ENCODE measurements at regions not wholly inside any gene's neighbourhood (a gene's known extent, or its start where the extent isn't known, plus 50 kb on each side); places are given as distances from the start of the nearest gene placed in this dataset.
"Not testable (repeated sequence)": the region's sequence is repeated elsewhere in the genome, so short reads cannot be mapped to it uniquely, and the experiment has no call there.

DNA sequence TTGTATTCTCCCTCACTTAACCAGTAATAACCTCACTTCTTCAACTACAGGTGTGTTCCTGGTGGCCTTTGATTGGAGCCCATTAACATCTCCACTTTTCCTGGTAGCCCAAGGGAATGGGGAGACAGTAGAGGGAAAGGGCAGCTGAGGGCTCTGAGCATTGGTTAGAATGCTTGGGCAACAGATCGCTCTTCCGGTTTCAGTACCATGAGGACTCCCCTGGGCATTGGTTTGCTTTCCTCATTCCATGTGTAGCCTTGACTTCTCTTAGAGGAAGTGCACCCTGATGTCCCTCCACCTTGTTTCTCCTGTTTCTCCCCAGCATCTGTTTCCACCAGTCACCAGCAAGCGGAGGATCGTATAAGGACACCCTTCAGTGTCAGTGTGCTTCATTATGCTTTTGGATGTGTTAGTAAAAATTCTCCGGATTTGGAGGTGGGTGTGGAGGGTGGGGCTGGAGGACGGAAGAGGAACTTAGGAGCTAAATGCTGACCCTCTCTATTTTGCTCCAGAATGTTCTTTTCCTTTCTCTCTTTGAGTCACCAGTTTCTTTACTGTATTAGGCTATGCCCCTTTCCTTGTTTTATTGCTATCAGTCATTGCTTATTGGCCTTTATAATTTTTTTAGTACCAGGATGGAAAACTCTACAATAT is 50.6 kb upstream of the ZNG1B start:
- not testable (repeated sequence) for H3K27ac ChIP-seq, ATAC-seq
- intact Hi-C loops (cut with DNase I; ENCODE audit: low total_unique reads): loop anchor here (5.0 kb wide), 1 partner anchor 250 kb away; no protein-coding TSS in a partner anchor

DNA sequence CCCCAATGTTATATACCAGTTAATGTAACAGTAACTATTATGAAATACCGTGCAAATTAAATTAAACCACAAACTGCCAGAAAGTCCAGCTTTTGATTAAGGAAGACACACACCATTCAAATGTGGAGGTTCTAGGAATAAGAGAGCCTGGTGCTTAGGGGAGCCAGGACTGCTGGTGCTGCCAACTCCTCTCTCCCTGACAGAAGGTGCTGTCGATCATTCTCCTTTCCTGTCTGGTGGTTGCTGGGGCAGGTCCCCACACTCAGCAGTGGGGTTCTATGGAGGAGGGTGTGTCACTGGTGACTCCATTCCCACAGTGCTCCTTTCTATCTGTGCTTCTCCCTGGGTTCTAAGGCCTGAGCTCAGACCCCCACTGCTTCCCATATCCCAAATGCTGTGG is 57.9 kb upstream of the ZNG1B start:
- H3K36me3 ChIP-seq; H3K27me3 ChIP-seq; H3K4me1 ChIP-seq; H3K4me3 ChIP-seq; ATAC-seq; H3K27ac ChIP-seq; intact Hi-C loops (cut with DNase I; ENCODE audit: low total_unique reads); H3K9me3 ChIP-seq; DNase-seq: not testable (repeated sequence)
- in situ Hi-C loops (cut with MboI; ENCODE audit: low sequenced_read_pairs in 4 of 4): loop anchor here in 2 of 4 donors (5.0 to 10.0 kb wide), 2 partner anchors 125 to 242 kb away; no protein-coding TSS in a partner anchor

More for the DNA sequence above, 50.6 kb upstream of the ZNG1B start:
- DNase-seq; H3K4me1 ChIP-seq; in situ Hi-C loops (cut with MboI; ENCODE audit: low sequenced_read_pairs in 4 of 4); H3K36me3 ChIP-seq; H3K27me3 ChIP-seq; H3K4me3 ChIP-seq; H3K9me3 ChIP-seq: not testable (repeated sequence)

DNA sequence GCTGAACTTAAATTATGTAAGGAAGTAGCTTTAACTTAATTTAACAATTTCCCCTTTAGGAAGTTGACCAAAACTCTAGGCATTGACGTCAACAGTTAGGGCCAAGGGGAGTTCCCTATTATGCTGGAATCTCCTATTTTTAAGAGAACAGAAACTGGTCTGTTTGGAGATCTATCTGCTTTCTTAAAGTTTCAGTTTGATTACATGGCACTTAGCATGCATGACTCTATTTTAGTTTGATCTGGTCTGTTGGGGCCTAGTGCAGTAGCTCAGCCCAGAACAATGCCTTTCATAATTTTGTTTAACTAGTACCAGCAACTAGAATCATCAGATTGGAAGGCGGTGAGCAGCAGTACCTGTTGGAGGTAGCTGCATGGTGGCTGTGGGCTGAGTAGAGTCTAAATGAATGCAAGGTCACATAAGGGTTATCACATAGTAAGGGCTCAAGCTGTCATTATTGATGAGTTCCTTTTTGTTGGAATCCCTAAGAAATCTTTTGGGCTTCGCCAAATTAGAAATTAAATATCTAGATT is 60.5 kb upstream of the ZNG1B start:
- Histone ChIP-seq H3K27ac (no peak overlapping the region), H3K4me1 (no peaks in the 10 kb centered on the region), H3K9me3 (no peaks in the 10 kb centered on the region), H3K4me3 (no peak overlapping the region), H3K36me3 (no peaks in the 10 kb centered on the region), H3K27me3 (no peaks in the 10 kb centered on the region)
- intact Hi-C loops (cut with DNase I; ENCODE audit: low total_unique reads): no loop called here
- in situ Hi-C loops (cut with MboI; ENCODE audit: low sequenced_read_pairs in 4 of 4): loop anchor here in 2 of 4 donors (5.0 to 10.0 kb wide), 2 partner anchors 122 to 240 kb away; no protein-coding TSS in a partner anchor
- ATAC-seq (no peak), DNase-seq (no peak)
- TF ChIP-seq, protein P1, sequence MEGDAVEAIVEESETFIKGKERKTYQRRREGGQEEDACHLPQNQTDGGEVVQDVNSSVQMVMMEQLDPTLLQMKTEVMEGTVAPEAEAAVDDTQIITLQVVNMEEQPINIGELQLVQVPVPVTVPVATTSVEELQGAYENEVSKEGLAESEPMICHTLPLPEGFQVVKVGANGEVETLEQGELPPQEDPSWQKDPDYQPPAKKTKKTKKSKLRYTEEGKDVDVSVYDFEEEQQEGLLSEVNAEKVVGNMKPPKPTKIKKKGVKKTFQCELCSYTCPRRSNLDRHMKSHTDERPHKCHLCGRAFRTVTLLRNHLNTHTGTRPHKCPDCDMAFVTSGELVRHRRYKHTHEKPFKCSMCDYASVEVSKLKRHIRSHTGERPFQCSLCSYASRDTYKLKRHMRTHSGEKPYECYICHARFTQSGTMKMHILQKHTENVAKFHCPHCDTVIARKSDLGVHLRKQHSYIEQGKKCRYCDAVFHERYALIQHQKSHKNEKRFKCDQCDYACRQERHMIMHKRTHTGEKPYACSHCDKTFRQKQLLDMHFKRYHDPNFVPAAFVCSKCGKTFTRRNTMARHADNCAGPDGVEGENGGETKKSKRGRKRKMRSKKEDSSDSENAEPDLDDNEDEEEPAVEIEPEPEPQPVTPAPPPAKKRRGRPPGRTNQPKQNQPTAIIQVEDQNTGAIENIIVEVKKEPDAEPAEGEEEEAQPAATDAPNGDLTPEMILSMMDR (IDR thresholded peaks at IDR 0.05 in 4 of 5, conservative IDR thresholded peaks at IDR 0.05 in 1 of 5): no peak
- TF ChIP-seq POLR2A (IDR thresholded peaks at IDR 0.05): no peak

DNA sequence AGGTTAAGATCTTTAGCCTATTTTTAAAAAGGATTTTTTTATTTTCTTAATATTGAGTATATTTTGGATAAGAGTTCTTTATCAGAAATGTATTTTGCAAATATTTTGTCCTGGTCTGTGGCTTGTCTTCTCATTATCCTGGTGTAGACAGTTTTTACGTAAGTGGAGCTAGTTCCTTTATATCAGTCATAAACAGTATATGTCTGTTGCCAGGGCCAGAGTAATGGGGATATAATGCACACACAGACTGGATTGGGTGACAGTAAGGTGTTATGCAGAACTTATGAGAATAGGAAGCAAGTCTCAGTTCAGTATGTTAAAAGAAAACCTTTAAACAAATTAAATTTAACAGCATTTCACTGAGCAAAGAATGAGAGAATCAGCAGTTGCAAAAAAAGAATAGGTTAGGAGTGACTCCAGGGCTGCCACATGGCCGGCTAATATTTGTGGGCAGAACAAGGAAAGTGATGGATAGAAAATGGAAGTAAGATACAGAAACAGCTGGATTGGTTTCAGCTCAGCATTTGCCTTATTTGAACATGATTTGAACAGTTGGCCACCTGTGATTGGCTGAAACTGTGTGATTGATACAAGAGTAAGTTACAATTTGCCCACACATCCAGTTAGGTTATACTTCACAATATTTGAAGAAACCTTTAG is 61.1 kb upstream of the ZNG1B start:
- no peak for TF ChIP-seq POLR2A (IDR thresholded peaks at IDR 0.05)
- TF ChIP-seq, protein P1 (IDR thresholded peaks at IDR 0.05 in 4 of 5, conservative IDR thresholded peaks at IDR 0.05 in 1 of 5): no peak
- no peaks in the 10 kb centered on the region for H3K36me3 ChIP-seq
- in situ Hi-C loops (cut with MboI; ENCODE audit: low sequenced_read_pairs in 4 of 4) (loop anchor here in 2 of 4 donors (5.0 to 10.0 kb wide), 2 partner anchors 122 to 239 kb away; no protein-coding TSS in a partner anchor), intact Hi-C loops (cut with DNase I; ENCODE audit: low total_unique reads) (no loop called here)
- H3K27ac ChIP-seq: no peak overlapping the region
- DNase-seq: no peak
- H3K9me3 ChIP-seq: no peaks in the 10 kb centered on the region
- no peaks in the 10 kb centered on the region for H3K27me3 ChIP-seq
- H3K4me3 ChIP-seq: no peak overlapping the region
- ATAC-seq: no peak
- no peaks in the 10 kb centered on the region for H3K4me1 ChIP-seq

DNA sequence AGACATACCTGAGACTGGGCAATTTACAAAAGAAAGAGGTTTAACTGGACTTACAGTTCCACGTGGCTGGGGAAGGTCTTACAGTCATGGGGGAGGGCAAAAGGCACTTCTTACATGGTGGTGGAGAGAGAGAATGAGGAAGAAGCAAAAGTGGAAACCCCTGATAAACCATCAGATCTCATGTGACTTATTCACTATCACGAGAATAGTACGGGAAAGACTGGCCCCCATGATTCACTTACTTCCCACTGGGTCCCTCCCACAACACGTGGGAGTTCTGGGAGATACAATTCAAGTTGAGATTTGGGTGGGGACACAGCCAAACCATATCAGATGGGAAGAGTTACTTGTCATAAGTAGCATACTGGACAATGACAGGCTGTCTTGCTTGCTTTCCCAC is 62.6 kb upstream of the ZNG1B start:
- in situ Hi-C loops (cut with MboI; ENCODE audit: low sequenced_read_pairs in 4 of 4): loop anchor here (5.0 to 25.0 kb wide), 4 partner anchors 113 to 238 kb away; no protein-coding TSS in a partner anchor
- DNase-seq; H3K27ac ChIP-seq; H3K36me3 ChIP-seq; intact Hi-C loops (cut with DNase I; ENCODE audit: low total_unique reads); ATAC-seq; H3K9me3 ChIP-seq; H3K27me3 ChIP-seq; H3K4me1 ChIP-seq; H3K4me3 ChIP-seq: not testable (repeated sequence)

DNA sequence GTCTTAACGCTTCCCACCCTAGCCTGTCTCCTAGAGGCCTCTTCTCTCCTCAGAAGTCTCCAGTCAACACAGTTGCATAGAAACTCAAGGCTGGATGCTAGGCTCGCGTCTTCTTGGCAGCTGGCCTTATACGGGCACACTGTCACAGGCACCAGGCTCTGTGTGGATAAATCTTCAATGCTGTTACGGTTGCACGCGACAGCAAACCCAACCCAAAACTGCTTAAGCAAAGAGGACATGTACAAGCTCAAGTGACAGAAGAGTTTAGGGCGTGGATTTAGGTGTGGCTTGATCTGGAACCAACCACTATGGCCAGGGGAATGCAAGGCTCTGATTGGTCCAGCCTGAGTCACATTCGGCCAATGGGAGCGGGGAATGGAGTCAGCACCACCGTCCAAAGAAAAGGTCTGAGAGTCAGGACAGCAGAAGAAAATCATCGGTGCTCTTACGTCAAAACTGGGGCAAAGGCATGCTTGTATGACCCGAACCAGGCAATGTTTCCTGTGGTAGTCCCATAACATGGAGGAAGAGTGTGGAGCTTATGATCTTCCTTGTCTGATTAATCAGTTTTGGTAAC is 65.1 kb upstream of the ZNG1B start:
- in situ Hi-C loops (cut with MboI; ENCODE audit: low sequenced_read_pairs in 4 of 4): loop anchor here (5.0 to 25.0 kb wide), 3 partner anchors 110 to 125 kb away; no protein-coding TSS in a partner anchor
- H3K4me3 ChIP-seq; H3K27me3 ChIP-seq; H3K9me3 ChIP-seq; DNase-seq; H3K4me1 ChIP-seq; intact Hi-C loops (cut with DNase I; ENCODE audit: low total_unique reads); H3K27ac ChIP-seq; H3K36me3 ChIP-seq; ATAC-seq: not testable (repeated sequence)

All from gastrocnemius medialis (tissue), 4 donors.